HL-60 (cell line): ENCODE measurements at regions not wholly inside any gene's neighbourhood (a gene's known extent, or its start where the extent isn't known, plus 50 kb on each side); places are given as distances from the start of the nearest gene placed in this dataset.

Experiments used
- DNase-seq, 2 experiments: peaks; one replicate each; pipeline ENCODE4 v3.0.0-alpha.2; 2010 to 2020; ENCODE audit warnings: low read depth in 1 of 2, low spot score in 1 of 2
- H3K27ac ChIP-seq: fragments of 250-450 bp; sonication (Bioruptor Pico); replicated peaks from 2 replicates; pipeline ENCODE4 v1.5.1; 2020; ENCODE audit warnings: mild to moderate bottlenecking, moderate library complexity
- H3K27me3 ChIP-seq: fragments of 250-450 bp; sonication (Bioruptor Pico); 2 replicates; pipeline ENCODE4 v1.5.1; 2021; ENCODE audit warnings: mild to moderate bottlenecking, moderate library complexity; ENCODE audit not compliant: insufficient read depth, poor library complexity, severe bottlenecking
- H3K4me3 ChIP-seq: replicated peaks from 2 replicates; pipeline ENCODE4 v1.5.1; 2011; ENCODE audit warnings: mild to moderate bottlenecking, control low read depth, low read length; ENCODE audit not compliant: insufficient read depth
- CTCF ChIP-seq: IDR thresholded peaks from one replicate; pipeline ENCODE4 v1.5.1; 2011; ENCODE audit warnings: low read length, control low read depth, inconsistent platforms; ENCODE audit not compliant: insufficient read depth
- GABPA ChIP-seq: IDR thresholded peaks from 2 replicates; pipeline ENCODE4 v1.6.1; 2012; ENCODE audit warnings: low read depth
- POLR2AphosphoS5 ChIP-seq: IDR thresholded peaks from 2 replicates; pipeline ENCODE4 v1.6.1; 2012; ENCODE audit warnings: low read depth
- REST ChIP-seq: IDR thresholded peaks from 2 replicates; pipeline ENCODE4 v1.6.1; 2012; ENCODE audit warnings: low read depth; ENCODE audit not compliant: insufficient replicate concordance
- SPI1 ChIP-seq: IDR thresholded peaks from 2 replicates; pipeline ENCODE4 v1.6.1; 2012; ENCODE audit warnings: low read depth, mild to moderate bottlenecking, borderline replicate concordance

- TF ChIP-seq CTCF (no peak), GABPA (no peak), POLR2AphosphoS5 (no peak), REST (no peak), SPI1 (no peak)
- DNase-seq: no peak
- no peak overlapping the region for H3K4me3 ChIP-seq
- no peaks in the 10 kb centered on the region for H3K27me3 ChIP-seq
- no peak overlapping the region for H3K27ac ChIP-seq
These were observed 88.9 kb upstream of the GULP1 start for GRCh38 chr2:188202777-188203176.

DNA sequence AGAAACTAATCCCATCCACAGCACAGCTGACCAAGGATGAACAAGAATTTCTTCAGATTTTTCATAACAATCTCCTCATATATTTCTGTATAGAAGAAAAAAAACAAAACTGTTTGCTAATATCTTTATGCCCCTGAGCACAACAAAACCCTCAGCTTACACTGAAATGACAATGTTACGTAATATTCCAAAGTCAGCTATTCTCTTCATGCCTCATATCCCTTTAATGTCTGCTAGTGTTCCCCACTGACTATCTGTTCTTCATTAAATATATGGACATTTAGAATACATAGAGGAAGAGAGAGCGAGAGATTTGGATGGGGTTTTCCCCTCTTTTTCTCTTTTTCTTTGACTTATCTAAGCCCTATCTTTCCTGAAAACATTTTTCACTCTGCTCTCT is 87.9 kb upstream of the GULP1 start:
- no peak for DNase-seq
- H3K4me3 ChIP-seq: no peak overlapping the region
- no peaks in the 10 kb centered on the region for H3K27me3 ChIP-seq
- H3K27ac ChIP-seq: no peak overlapping the region
- no peak for TF ChIP-seq CTCF

GRCh38 chr2:188204824-188205223 is 86.8 kb upstream of the GULP1 start:
- H3K4me3 ChIP-seq: no peak overlapping the region
- no peak for DNase-seq
- no peaks in the 10 kb centered on the region for H3K27me3 ChIP-seq
- H3K27ac ChIP-seq: no peak overlapping the region
- TF ChIP-seq POLR2AphosphoS5 (no peak), REST (no peak)

DNA sequence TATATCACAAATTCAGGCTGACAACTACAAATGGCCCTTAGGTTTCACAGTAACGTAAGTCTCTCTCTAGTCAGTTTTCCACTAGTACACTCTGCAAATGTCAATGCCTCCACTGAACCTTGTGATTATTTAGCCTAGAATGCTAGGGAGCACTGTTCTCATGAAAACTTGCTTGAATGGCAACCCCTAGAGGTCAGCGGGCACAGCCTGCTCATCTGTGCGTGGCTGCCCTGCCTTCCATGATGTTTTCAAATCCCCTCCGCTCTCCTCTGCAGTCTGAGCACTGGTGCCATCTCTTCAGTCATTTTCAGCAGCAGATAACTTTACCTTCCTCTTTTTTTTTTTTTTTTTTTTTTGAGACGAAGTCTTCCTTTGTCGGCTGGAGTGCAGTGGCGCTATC is 84.1 kb upstream of the GULP1 start:
- Histone ChIP-seq H3K27ac (no peak overlapping the region), H3K27me3 (no peaks in the 10 kb centered on the region), H3K4me3 (no peak overlapping the region)
- no peak for TF ChIP-seq POLR2AphosphoS5
- no peak for DNase-seq

GRCh38 chr2:188209218-188209617 is 82.5 kb upstream of the GULP1 start:
- Histone ChIP-seq H3K27ac (no peak overlapping the region), H3K27me3 (no peaks in the 10 kb centered on the region), H3K4me3 (no peak overlapping the region)
- TF ChIP-seq SPI1: no peak
- no peak for TF ChIP-seq POLR2AphosphoS5
- TF ChIP-seq REST: no peak
- no peak for TF ChIP-seq CTCF
- no peak for TF ChIP-seq GABPA
- DNase-seq: no peak
